CD4-positive, alpha-beta T cell treated with Interferon alpha-2 for 1 hour (primary cell): ENCODE measurements at regions not wholly inside any gene's neighbourhood (a gene's known extent, or its start where the extent isn't known, plus 50 kb on each side); places are given as distances from the start of the nearest gene placed in this dataset.

ENCODE experiments used
- DNase-seq, 2 donors: peaks; one replicate each; pipeline ENCODE4 v3.0.0-alpha.2; 2020 to 2022

- DNase-seq: no peak
Observed at GRCh38 chr19:5216141-5216847, 124.3 kb downstream of the PTPRS start.

GRCh38 chr19:5215431-5215830 is 125.2 kb downstream of the PTPRS start:
- no peak for DNase-seq

GRCh38 chr19:5214902-5215301 is 125.7 kb downstream of the PTPRS start:
- DNase-seq: no peak

GRCh38 chr19:5214371-5214770 is 126.2 kb downstream of the PTPRS start:
- DNase-seq: no peak

- no peak for DNase-seq
Observed at GRCh38 chr19:5213667-5214066, 126.9 kb downstream of the PTPRS start.

- DNase-seq: no peak
Observed at GRCh38 chr19:5212101-5212500, 128.5 kb downstream of the PTPRS start.

- DNase-seq: no peak
Observed at GRCh38 chr19:5211217-5211822, 129.3 kb downstream of the PTPRS start.

GRCh38 chr19:5210556-5210955 is 130.1 kb downstream of the PTPRS start:
- no peak for DNase-seq

GRCh38 chr19:5207806-5208205 is 132.8 kb downstream of the PTPRS start:
- no peak for DNase-seq

- DNase-seq: no peak
Observed at GRCh38 chr19:5206751-5207075, 133.9 kb downstream of the PTPRS start.

- no peak for DNase-seq
Observed at GRCh38 chr19:5205937-5206750, 134.5 kb downstream of the PTPRS start.

- DNase-seq: peak in 1 of 2 donors; percentile 6
Observed at GRCh38 chr19:5205381-5205780, 135.2 kb downstream of the PTPRS start.

GRCh38 chr19:5204212-5204611 is 136.4 kb downstream of the PTPRS start:
- no peak for DNase-seq
